ENCODE measurements at regions not wholly inside any gene's neighbourhood (a gene's known extent, or its start where the extent isn't known, plus 50 kb on each side); places are given as distances from the start of the nearest gene placed in this dataset.

DNA sequence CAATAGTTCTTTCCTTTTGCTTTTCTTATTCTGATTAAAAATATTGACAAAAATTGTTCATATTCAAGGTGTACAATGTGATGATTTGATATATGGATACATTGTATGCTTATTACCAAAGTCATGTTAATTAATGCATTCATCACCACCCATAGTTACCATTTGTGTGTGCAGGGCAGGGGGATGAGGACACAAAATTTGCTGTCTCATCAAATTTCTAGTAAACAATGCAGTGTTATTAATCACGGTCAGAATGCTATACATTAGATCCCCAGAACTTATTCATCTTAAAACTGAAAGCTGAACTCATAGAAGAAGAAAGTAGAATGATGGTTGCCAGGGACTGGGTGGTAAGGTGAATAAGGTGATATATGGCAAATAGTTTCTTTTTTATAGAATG, 303.7 kb upstream of the SLC24A2 start:
- no peaks in the 10 kb centered on the region for H3K4me1 ChIP-seq (ENCODE audit: insufficient read depth, low read length)
- H3K27me3 ChIP-seq (ENCODE audit: control insufficient read depth in 1 of 2, insufficient read depth in 2 of 2, low read length in 2 of 2), result no peaks in the 10 kb centered on the region
- Mint-ChIP-seq H3K27ac (no peak overlapping the region), H3K9me3 (peaks cover 13% of the 10 kb centered on the region), H3K4me3 (no peak overlapping the region), H3K27me3 (no peaks in the 10 kb centered on the region), H3K36me3 (ENCODE audit: low read depth) (no peaks in the 10 kb centered on the region), H3K4me1 (ENCODE audit: low read depth) (no peaks in the 10 kb centered on the region)
- ChIA-PET CTCF (no interaction called here), POLR2A (no interaction called here)
- intact Hi-C loops (cut with DNase I, micrococcal nuclease), result no loop called here
- ATAC-seq (ENCODE audit: poor library complexity) (no peak), DNase-seq (no peak)
- TF ChIP-seq CTCF (IDR thresholded peaks at IDR 0.05), result no peak
- H3K27ac ChIP-seq (ENCODE audit: low read depth in 1 of 2, low read length in 2 of 2), result no peak overlapping the region
- peaks cover 0 to 19% of the 10 kb centered on the region in 2 experiments for H3K9me3 ChIP-seq (ENCODE audit: control insufficient read depth in 1 of 2, insufficient read depth in 1 of 2, low read length in 2 of 2)
- H3K4me3 ChIP-seq (ENCODE audit: low read length), result no peak overlapping the region
- no peaks in the 10 kb centered on the region for H3K36me3 ChIP-seq (ENCODE audit: insufficient read depth, low read length)

DNA sequence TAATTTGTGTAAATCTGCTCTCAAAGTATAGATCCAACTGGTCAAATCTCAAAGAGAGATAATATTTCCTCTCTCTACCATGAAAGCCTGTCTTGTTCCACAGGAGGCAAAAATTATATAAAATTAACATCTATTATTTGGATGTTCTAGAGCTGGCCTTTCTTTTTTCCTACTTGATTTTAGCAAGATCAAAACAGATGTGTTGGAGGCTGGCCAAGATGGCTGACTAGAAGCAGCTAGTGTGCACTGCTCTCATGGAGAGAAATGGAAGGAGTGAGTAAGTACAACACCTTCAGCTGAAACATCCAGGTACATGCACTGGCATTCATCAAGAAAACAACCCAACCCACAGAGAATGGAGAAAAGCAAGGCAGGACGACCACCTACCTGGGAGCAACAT, 298.6 kb upstream of the SLC24A2 start:
- Mint-ChIP-seq H3K4me3 (no peak overlapping the region), H3K27me3 (no peaks in the 10 kb centered on the region), H3K4me1 (ENCODE audit: low read depth) (no peaks in the 10 kb centered on the region), H3K9me3 (peaks cover 13% of the 10 kb centered on the region), H3K27ac (no peak overlapping the region), H3K36me3 (ENCODE audit: low read depth) (no peaks in the 10 kb centered on the region)
- intact Hi-C loops (cut with DNase I, micrococcal nuclease), result no loop called here
- no peak for DNase-seq
- no peak overlapping the region for H3K27ac ChIP-seq (ENCODE audit: low read depth in 1 of 2, low read length in 2 of 2)
- TF ChIP-seq CTCF (IDR thresholded peaks at IDR 0.05), result no peak
- H3K4me3 ChIP-seq (ENCODE audit: low read length), result no peak overlapping the region
- H3K27me3 ChIP-seq (ENCODE audit: control insufficient read depth in 1 of 2, insufficient read depth in 2 of 2, low read length in 2 of 2), result peaks cover 0 to 3% of the 10 kb centered on the region in 2 experiments
- peaks cover 0 to 14% of the 10 kb centered on the region in 2 experiments for H3K9me3 ChIP-seq (ENCODE audit: control insufficient read depth in 1 of 2, insufficient read depth in 1 of 2, low read length in 2 of 2)
- no peaks in the 10 kb centered on the region for H3K36me3 ChIP-seq (ENCODE audit: insufficient read depth, low read length)
- no peaks in the 10 kb centered on the region for H3K4me1 ChIP-seq (ENCODE audit: insufficient read depth, low read length)
- ATAC-seq (ENCODE audit: poor library complexity), result no peak
- ChIA-PET POLR2A (no interaction called here), CTCF (no interaction called here)

GRCh38 chr9:20085842-20086241, 297.0 kb upstream of the SLC24A2 start:
- ChIA-PET POLR2A (no interaction called here), CTCF (no interaction called here)
- Histone ChIP-seq H3K27ac (ENCODE audit: low read depth in 1 of 2, low read length in 2 of 2) (no peak overlapping the region), H3K9me3 (ENCODE audit: control insufficient read depth in 1 of 2, insufficient read depth in 1 of 2, low read length in 2 of 2) (peaks cover 0 to 14% of the 10 kb centered on the region in 2 experiments), H3K36me3 (ENCODE audit: insufficient read depth, low read length) (no peaks in the 10 kb centered on the region), H3K4me3 (ENCODE audit: low read length) (no peak overlapping the region), H3K27me3 (ENCODE audit: control insufficient read depth in 1 of 2, insufficient read depth in 2 of 2, low read length in 2 of 2) (peaks cover 0 to 3% of the 10 kb centered on the region in 2 experiments), H3K4me1 (ENCODE audit: insufficient read depth, low read length) (no peaks in the 10 kb centered on the region)
- no peaks in the 10 kb centered on the region for H3K36me3 Mint-ChIP-seq (ENCODE audit: low read depth)
- H3K4me3 Mint-ChIP-seq, result no peak overlapping the region
- DNase-seq (no peak), ATAC-seq (ENCODE audit: poor library complexity) (no peak)
- no peak overlapping the region for H3K27ac Mint-ChIP-seq
- peaks cover 7% of the 10 kb centered on the region for H3K9me3 Mint-ChIP-seq
- TF ChIP-seq CTCF (IDR thresholded peaks at IDR 0.05), result no peak
- intact Hi-C loops (cut with DNase I, micrococcal nuclease), result no loop called here
- no peaks in the 10 kb centered on the region for H3K27me3 Mint-ChIP-seq
- no peaks in the 10 kb centered on the region for H3K4me1 Mint-ChIP-seq (ENCODE audit: low read depth)
